ENCODE measurements at regions not wholly inside any gene's neighbourhood (a gene's known extent, or its start where the extent isn't known, plus 50 kb on each side); places are given as distances from the start of the nearest gene placed in this dataset.

DNA sequence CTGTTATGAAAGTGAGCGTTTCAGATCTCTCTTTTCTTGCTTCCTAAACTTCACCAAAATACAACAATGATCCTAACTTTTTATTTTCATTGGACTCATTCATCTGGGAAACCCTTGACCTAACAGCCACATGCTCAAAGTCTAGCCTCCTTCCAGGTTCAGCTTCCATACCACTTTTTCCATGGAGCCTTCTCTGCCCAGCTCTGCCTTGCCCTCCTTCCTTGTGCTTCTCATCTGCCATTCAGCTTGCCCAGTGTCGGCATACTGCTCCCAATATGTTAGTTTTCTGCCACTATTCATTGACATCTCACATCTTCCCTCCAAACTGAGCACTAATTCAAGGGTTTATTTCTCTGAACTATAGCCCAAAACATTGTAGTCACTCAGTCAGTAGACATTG is 214.7 kb downstream of the RAD51AP2 start:
- DNase-seq (ENCODE audit: low spot score) = no peak

DNA sequence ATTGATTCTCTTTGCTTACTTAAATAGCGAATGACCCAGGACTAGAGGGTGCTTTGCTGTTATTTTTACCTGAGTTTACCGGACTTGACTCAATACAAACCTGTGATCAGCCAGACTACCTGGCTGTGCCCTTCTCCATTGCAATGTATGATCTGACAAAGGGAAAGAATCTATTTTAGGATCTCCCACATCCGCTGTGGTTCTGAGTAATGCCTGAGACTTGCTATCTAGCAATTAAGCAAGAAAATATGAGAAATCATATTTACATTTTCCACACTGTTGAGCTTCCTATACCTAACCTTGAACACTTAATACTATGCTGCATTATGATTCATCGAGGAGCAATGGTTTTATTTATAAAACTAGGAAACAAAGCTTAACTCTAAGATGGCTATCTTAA is 215.2 kb downstream of the RAD51AP2 start:
- no peak for DNase-seq (ENCODE audit: low spot score)

DNA sequence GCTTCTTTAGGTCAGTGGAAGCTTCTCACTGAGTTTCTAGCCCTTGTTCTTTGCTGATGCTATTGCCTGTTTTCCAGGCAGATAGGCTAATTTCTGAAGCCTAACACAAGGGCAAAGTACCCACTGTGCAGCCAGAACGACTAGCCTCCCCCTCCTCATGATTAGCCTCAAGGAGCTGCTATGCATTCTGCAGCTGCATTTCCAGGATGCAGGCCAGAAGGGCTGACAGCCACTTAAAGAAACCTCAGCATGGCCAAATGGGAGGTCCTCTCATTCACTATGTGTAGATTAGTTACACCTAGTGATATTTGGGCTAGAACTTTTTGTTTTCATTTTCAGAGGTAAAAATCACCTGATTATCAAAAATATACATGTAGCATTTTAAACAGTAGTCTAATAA is 216.0 kb downstream of the RAD51AP2 start:
- DNase-seq (ENCODE audit: low spot score) = no peak

DNA sequence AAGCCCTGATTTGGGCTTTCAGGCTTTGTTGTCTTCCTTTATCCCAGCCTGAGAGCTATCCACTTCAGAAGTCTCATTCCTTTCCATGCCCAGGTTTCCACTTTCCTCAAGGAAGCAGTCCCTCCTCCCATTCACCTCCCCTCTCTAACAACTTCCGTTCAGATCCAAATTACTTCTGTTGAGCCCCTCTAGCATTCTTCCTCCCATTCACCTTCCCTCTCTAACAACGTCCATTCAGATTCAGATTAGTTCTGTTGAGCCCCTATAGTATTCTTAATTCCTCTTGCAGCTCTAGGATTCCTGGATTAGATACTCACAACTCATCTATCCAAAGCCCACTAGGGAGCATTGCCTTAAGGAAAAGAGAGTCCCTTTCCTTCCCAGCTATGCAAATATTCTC is 216.8 kb downstream of the RAD51AP2 start:
- DNase-seq (ENCODE audit: low spot score) = no peak

DNA sequence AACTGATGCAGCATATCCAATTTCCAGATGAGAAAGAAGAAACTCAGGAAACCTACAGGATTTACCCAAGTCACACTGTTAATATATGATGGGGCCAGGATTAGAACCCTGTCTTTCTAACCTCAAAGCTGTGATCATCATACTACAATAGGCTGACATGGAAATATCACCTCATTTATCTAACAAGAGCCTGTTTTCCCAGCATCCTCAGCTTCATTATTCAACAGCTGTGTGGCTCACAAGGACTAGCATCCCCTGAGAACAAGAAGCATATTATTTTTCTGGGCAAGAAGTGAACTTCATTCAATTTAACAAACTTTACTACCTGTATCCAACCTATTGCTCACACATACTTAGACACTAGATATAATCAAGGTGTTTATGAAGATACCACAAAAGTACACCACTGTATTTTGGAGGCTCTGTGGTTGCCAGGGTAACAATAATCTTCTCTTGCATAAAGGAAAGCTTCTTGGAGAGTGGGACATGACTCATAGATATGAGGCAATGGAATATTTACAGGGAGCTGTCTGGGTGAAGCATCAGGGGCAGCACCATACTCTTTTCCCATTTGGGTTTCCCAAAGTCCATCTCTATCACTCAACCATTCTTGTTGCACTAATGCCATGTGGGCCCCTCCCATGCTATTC is 218.2 kb downstream of the RAD51AP2 start:
- no peak for DNase-seq (ENCODE audit: low spot score)

DNA sequence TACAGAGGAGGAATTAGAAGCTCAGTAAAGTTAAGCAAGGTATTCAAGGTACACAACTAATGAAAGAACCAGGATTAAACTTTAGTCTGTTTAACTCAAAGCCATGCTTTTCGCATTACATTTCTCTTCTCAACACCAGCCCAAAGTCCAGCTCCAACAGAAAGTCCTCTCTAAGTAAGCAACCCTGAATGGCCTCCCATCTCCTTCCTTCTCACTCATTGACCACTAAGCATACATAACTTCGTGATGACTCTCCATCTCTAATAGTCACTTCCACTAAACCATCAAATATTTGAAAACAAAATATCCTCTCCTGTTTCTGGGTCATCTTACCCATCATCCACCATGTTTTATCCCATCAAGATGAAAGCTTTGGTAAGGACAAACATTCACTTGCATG is 219.8 kb downstream of the RAD51AP2 start:
- no peak for DNase-seq (ENCODE audit: low spot score)

DNA sequence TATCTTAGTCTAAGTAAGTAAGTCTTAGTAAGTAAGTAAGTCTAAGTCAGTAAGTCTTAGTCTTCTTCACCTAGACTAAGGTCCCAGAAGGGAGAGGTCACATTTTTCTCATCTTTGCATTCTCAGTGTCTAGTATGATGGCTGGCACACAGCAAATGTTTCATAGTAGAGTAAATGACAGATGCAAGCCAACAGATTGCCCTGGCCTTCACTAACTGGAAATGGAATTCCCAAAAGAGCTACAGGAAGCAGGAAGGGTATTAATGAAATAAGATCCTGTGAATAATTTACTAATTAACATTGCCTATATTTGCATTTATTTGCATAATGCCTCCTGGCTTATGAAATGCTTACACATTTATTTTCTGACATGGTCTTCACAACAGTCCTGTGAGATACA is 221.6 kb downstream of the RAD51AP2 start:
- no peak for DNase-seq (ENCODE audit: low spot score)

DNA sequence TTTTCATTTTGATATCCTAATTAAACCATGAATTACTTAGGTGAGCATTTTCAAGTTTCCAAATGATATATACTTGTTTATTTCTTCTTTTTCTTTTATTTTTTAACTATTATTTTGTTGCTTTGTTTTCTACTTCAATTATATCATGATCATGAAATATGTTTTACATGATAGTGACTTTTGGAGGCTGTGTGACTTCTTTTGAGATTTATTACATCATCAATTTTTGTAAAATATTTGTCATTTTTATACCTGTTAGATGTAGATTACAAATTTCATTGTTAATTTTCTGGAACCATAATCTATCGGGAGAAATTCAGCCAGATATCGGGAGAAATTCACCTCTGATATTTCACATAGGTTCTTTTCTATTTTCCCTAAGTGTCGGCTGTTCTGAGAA is 228.6 kb downstream of the RAD51AP2 start:
- DNase-seq (ENCODE audit: low spot score) = no peak

DNA sequence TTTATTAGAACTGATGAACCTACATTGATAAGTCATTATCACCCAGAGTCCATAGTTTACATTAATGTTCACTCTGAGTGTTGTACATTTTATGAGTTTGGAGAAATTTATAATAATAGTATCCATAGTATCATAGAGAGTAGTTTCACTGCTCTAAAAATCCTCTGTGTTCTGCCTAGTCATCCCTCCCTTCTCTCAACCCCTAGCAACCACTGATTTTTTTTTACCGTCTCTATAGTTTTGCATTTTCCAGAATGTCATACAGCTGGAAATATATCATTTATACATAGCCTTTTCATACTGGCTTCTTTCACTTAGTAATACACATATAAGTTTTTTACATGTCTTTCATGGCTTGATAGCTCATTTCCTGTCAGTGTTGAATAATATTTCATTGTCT is 231.1 kb downstream of the RAD51AP2 start:
- DNase-seq (ENCODE audit: low spot score) = no peak

DNA sequence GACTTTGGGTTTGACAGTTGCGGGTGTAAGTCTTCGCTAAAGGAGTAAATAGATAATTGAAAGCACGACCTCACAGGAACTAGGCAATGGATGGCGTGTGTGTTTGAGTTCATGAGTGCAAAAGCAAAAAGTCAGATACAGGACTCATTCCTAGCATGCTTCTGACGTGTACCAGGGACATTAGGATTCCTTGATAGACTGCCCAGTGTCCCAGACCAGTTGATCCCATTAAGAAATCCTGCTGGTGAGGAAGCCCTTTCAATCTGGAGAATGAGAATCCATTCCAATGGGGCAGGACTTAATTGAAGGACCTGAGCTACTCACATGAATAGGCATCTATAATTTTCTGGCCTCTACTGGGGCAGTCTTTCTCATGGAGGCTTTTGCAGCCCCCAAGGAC is 235.4 kb downstream of the RAD51AP2 start:
- no peak for DNase-seq (ENCODE audit: low spot score)

DNA sequence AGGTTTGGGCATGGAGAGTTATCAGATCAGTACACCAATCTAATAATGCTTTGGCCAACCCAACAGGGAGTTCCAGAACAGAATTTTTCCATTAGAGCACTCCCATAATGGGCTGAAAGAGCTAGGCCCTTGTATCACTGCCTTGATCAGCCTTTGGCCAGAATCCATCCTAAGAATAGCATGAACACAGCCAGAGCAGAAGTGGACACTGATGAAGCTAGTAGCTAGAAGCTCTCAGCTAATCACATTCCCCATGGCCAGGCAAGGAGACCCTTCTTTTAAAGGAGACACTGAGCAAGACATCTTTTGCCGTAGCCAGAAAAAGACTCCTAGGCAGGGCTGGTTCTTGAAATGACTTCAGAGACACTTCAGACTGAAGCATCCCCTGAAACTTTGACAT is 236.0 kb downstream of the RAD51AP2 start:
- DNase-seq (ENCODE audit: low spot score) = no peak

DNA sequence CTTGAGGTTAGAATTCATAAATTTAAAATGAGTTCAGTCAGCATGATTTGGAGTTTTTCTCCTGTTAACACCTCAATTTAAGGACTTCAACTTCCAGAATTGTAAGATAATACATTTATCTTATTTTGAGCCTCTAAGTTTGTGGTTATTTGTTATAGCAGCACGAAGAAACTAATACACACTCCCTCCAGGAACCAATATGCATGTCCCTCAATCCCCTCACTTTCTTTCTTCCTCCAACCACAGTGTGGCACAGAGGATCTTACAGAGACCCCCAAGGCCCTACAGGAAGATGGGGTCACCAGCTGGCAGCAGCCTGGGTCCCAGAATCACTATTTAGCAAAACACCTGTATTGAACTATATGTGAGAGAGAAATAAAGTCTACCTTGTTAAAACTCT is 242.0 kb downstream of the RAD51AP2 start:
- DNase-seq (ENCODE audit: low spot score) = no peak

DNA sequence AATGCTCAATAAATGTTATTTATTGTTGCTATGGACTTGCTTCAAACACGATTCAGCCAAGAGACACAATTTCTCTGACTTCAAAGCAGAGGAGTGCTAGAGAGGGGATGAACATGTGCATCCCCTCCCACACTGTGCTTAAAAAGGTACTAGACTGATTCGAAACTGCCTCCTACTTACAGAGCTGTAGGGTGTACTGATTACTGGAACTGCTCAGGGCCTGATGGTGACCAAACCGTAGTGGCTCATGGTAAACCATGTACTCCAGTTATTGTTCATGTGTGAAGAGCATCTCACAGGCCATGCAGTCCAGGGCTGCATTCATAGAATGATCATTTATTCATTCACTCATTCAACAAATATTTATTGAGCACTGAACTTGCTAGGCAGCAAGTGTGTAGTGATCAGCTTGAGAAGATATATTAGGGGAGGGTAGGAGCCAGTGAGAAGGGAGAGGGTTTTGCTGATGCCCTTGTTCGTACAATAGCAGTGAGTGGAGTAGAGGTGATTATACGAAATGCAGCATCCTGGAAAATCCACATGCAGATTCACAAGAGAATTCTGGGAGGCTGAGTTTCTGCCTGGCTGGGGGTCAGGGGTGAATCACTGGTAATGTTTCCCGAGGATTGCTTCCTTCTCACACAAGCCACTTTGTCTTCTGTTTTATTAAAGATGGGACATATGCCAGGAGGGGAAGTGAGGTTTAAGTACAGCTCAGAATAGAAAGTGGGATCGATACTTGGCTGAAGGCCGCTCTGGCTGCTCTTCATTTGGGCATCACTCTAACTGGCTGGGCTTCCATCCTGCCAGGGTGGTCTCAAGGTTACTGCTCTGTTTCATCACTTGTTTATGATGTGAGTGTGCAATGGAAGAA is 245.4 kb downstream of the RAD51AP2 start:
- no peak for DNase-seq (ENCODE audit: low spot score)

DNA sequence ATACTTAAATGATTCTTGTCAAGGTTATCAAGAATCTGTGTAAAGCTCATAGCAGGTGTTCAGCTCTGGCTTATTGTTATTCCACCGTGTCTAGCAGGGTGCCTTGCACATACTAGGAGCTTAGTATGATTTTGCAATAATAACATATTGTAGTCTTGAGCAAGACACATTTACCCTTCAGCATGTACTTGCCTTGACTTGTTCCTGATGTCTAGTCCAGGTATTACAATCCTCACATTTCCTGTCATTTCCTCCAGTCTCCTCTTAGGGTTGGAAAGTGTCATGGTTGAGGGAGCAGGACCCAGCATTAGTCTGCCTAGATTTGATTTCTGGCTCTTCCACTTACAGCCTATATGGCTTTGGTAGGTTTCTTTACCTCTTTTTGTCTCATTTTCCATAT is 246.1 kb downstream of the RAD51AP2 start:
- no peak for DNase-seq (ENCODE audit: low spot score)

DNA sequence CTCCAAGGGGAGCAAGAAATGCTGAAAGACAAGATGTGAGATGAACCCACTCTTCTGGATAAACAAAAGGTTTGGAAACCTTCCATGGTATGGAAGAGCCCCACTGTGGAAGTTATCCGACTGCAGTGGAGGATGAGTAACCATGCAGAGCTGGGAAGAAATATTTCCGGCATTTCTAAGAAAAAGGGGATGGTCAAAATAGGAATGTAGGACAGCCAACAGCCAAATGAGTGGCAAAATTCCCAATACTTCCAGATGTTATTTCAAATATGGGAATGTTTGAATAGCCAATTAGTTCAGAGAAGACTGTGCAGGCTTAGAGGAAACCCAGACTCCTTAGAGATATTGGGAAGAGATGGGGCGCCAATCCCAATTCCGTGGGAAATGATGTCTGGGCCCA is 246.8 kb downstream of the RAD51AP2 start:
- DNase-seq (ENCODE audit: low spot score) = no peak

DNA sequence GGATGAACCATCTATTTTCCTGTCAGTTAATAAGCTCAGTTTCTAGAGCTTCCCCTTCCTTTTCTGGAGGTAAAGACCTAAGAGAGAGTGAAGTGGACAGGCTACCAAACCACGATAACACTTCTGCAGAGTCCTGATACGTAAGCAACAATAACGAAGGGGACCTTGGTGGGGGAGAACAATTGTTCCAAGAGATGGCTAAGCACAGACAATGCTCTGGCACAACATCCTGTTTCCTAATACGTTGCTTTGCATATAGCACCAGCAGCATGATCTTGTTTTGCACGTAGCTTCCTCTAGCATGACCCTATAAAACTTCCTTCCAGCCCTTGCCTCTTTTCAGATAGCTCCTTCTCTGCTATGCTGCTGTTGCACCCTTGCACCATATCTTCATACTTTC is 247.3 kb downstream of the RAD51AP2 start:
- no peak for DNase-seq (ENCODE audit: low spot score)

DNA sequence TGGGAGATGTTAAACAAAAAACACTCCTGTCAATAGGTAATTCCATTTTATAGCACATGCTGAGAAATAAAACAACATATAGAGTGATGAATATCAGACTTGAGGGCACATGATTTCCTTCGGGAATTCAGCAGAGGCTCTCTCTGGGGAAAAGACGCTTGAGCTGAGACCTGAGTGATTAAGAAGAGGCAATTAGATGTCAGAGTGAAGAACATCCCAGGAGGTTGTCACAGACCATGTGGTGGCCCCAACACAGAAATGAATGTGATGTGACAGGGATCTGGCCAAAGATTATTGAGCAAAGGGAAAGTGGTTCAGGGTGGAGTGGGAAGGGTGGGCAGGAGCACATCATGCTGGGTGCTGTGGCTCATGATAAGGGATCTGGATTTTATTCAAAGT is 254.7 kb downstream of the RAD51AP2 start:
- DNase-seq (ENCODE audit: low spot score) = no peak

DNA sequence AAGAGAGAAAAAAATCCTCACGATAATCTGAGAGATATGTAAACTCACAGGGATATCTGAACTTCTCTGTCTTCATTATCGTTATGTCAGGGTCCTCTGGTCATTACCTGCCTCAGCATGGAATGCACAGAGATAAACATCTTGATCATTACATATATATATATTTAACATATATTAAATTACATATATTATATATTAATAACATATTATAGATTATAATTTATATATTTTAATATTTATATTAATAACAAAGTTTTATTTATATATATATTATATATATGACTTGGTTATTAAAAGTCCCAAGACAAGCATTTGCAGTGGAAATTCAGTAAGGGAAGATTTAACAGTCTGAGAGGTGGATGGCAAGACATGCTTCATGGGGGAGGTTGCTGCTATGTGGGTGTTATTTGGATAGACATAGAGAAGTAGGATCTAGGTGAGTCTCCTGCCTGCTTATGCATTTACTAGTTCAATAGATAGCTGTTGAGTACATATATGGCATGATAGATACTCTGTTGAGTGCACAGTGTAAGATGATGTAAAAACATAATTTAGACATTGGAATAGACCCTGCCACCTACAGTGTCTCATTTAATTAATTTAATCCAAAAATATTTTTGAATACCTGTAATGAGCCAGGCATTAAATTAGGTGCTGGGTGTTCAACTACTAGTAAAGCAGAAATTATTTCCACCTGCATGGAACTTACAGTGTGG is 255.2 kb downstream of the RAD51AP2 start:
- no peak for DNase-seq (ENCODE audit: low spot score)

DNA sequence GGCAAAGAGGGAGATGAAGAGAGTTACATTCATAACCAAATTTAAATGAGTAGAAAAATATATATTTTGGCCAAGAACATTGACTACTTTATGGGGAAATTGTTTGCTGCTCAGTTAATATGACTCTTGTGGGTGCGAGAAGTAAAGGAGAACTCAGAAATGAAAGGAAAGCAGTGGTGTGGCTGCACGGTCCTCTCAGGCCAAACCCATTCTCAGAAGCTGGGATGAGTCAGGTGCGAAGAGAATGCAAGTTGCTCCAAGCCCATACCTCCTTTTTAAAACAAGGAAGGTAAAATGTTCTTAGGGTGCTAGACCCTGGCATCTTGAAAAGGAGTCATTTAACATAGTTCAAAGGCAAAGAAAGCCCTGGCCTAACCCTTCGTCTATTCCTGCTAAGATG is 258.6 kb downstream of the RAD51AP2 start:
- DNase-seq (ENCODE audit: low spot score) = no peak

DNA sequence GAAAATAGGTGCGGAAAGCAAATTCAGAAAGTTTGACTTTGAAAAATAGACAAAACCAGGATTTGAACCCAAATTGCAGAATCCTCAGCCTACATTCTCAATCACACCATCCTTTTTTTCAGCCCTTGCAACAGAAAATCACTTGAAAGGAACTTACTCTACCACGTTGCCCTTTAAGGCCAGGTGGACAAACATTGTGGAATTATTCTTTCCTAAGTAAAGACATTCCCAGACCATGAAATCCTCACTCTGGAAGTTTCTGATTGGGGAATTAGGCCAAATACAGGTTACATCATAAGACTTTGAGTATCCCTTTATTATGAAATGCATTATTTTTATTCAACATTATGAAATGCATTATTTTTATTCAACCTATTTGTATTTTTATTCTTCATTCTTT is 259.4 kb downstream of the RAD51AP2 start:
- no peak for DNase-seq (ENCODE audit: low spot score)

DNA sequence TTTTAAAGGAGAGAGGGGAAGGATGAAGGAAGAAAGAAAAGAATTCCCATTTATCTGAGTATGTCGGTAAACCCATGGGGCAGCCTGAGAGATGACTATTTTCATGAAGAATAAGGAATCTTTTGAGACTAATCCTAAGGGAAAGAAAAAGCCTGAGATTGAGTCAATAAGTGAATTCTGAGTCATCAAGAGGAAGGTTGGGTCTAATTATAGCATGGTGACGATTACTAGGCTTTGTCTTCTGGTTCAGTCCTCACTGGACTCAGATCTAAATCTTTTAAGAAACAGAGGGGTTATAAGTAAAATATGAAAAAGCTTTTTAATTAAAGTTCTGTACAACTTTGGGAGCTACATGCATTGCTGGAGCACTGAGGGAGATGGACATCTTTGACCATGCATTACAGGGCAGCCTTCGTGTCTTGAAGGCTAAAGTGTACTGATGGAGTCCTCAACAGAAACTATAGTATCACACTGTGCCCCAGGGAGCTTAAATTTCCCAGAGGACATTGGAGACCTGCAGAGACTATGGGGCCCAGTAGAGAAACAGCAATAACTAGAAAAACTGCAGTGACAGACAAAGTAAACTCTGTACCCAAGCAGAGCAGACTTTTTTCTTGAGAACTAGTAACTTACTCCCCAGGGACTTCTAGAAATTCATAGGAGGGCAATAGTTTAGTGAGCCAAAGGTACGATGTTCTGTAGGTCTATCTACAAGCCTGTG is 260.9 kb downstream of the RAD51AP2 start:
- no peak for DNase-seq (ENCODE audit: low spot score)

DNA sequence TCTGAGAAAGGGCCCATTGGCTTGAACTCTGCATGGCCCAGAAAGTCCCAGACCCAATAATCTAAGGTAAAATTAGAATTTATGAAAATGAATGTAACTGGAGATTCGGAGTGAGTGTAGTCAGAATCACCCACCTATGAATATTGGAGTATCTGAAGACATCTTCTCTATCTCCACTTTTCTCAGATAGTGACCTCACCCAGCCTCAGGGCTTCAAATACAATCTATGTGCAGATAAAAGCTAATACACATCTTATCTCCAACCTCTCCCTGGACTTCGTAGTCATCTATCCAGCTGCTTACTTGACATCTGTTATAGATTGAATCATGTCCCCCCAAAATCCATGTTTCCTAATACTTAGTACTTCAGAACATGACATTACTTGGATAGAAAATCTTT is 263.2 kb downstream of the RAD51AP2 start:
- no peak for DNase-seq (ENCODE audit: low spot score)

DNA sequence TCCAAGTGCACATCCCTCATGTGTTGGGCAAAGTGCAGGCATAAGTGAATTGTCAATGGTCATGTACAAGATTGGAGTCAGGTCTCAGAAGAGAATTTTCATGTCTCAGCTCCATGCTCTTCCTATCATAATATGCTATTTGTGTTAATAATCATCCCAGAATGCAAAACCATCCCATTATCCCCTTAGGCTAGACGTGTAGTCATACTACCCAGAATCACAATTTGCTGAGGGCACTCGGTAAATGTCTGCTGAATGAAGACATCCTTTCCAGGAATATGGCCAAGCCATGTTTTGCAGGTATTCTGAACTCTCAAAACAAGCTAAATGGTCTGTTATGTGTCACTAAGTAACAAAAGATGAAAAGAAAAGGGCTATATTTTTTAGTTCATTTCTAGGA is 263.8 kb downstream of the RAD51AP2 start:
- DNase-seq (ENCODE audit: low spot score) = no peak
